K562 (cell line): ENCODE measurements at regions not wholly inside any gene's neighbourhood (a gene's known extent, or its start where the extent isn't known, plus 50 kb on each side); places are given as distances from the start of the nearest gene placed in this dataset.

Experiments used
- CHD7 ChIP-seq: fragments of 200-600 bp; sonication (generic); IDR thresholded peaks from one replicate; pipeline ENCODE4 v1.6.1; 2012; ENCODE audit warnings: mild to moderate bottlenecking, low read depth, low read length, inconsistent platforms
- CREB5 ChIP-seq: fragments of 250-450 bp; sonication (Bioruptor Pico); IDR thresholded peaks from 2 replicates; pipeline ENCODE4 v1.5.0; 2020; ENCODE audit warnings: mild to moderate bottlenecking
- ESRRB ChIP-seq: fragments of 250-450 bp; sonication (Bioruptor Pico); IDR thresholded peaks from 2 replicates; pipeline ENCODE4 v1.5.0; 2020; ENCODE audit warnings: mild to moderate bottlenecking, moderate library complexity, borderline replicate concordance
- TCF3 ChIP-seq: sonication (generic); formaldehyde crosslinking; IDR thresholded peaks from 2 replicates; pipeline ENCODE4 v1.4.0; 2020; ENCODE audit warnings: mild to moderate bottlenecking, missing genetic modification reagents
- XRCC3 ChIP-seq: fragments of 450-650 bp; IDR thresholded peaks from 2 replicates; pipeline ENCODE4 v1.6.1; 2017; ENCODE audit warnings: mild to moderate bottlenecking, moderate library complexity
- ZBTB11 ChIP-seq, 3 experiments: fragments of 200-800 bp in 1 of 3; fragments of 250-450 bp in 1 of 3; fragments of 450-650 bp in 1 of 3; sonication (Bioruptor Pico) in 1 of 3; sonication (Bioruptor generic) in 1 of 3; formaldehyde crosslinking in 1 of 3; IDR thresholded peaks; 2 replicates each; pipeline versions ENCODE4 v1.6.1 to v1.8.0; 2016 to 2022; ENCODE audit warnings: mild to moderate bottlenecking in 2 of 3, missing genetic modification characterization in 2 of 3, missing compliant biosample characterization in 1 of 3, moderate library complexity in 1 of 3
- ZBTB17 ChIP-seq: fragments of 450-650 bp; formaldehyde crosslinking; IDR thresholded peaks from 2 replicates; pipeline ENCODE4 v1.4.0; 2020; ENCODE audit warnings: mild to moderate bottlenecking
- ZNF174 ChIP-seq: fragments of 250-450 bp; sonication (Bioruptor Pico); IDR thresholded peaks from 2 replicates; pipeline ENCODE4 v1.4.0; 2020; ENCODE audit warnings: mild to moderate bottlenecking

GRCh38 chr5:1655496-1656270 lies 131.9 kb upstream of the LPCAT1 start (continued):
- TF ChIP-seq CHD7 (no peak), ZBTB17 (CRISPR knock-in tag) (no peak), TCF3 (CRISPR knock-in tag) (no peak), CREB5 (CRISPR knock-in tag) (no peak), ZBTB11 (CRISPR knock-in tag; IDR thresholded peaks at IDR 0.05) (no peak), ESRRB (CRISPR knock-in tag) (no peak), ZNF174 (CRISPR knock-in tag) (no peak), XRCC3 (no peak)
